Suprapubic skin (tissue), 4 donors: ENCODE measurements at regions not wholly inside any gene's neighbourhood (a gene's known extent, or its start where the extent isn't known, plus 50 kb on each side); places are given as distances from the start of the nearest gene placed in this dataset.

ENCODE experiments used
- DNase-seq, 2 donors: peaks; one replicate each; pipeline ENCODE4 v3.0.0-alpha.2; 2019; ENCODE audit warnings: low spot score in 2 of 2
- H3K27ac ChIP-seq: fragments of 200-600 bp; sonication (generic); one replicate; pipeline ENCODE4 v1.5.1; 2019
- H3K27me3 ChIP-seq: fragments of 200-600 bp; sonication (generic); one replicate; pipeline ENCODE4 v1.5.1; 2019
- H3K36me3 ChIP-seq: fragments of 200-600 bp; sonication (generic); one replicate; pipeline ENCODE4 v1.5.1; 2019
- H3K4me1 ChIP-seq: fragments of 200-600 bp; sonication (generic); one replicate; pipeline ENCODE4 v1.5.1; 2019
- H3K4me3 ChIP-seq: fragments of 200-600 bp; sonication (generic); one replicate; pipeline ENCODE4 v1.5.1; 2019; ENCODE audit warnings: mild to moderate bottlenecking
- H3K9me3 ChIP-seq: fragments of 200-600 bp; sonication (generic); one replicate; pipeline ENCODE4 v1.5.1; 2019
- CTCF ChIP-seq, 2 donors: fragments of 200-600 bp in 1 of 2; fragments of 450-650 bp in 1 of 2; sonication (generic) in 1 of 2; IDR thresholded peaks; one replicate each; pipeline ENCODE4 v1.5.1; 2016 to 2019; ENCODE audit warnings: antibody characterized with exemption in 2 of 2, mild to moderate bottlenecking in 1 of 2, moderate library complexity in 1 of 2
- EP300 ChIP-seq: sonication (generic); formaldehyde crosslinking; IDR thresholded peaks from one replicate; pipeline ENCODE4 v1.6.1; 2017; ENCODE audit warnings: antibody characterized with exemption
- POLR2A ChIP-seq, 2 donors: fragments of 450-650 bp; IDR thresholded peaks; one replicate each; pipeline ENCODE4 v1.6.1; 2017; ENCODE audit warnings: antibody characterized with exemption in 2 of 2, mild to moderate bottlenecking in 2 of 2, moderate library complexity in 2 of 2
- POLR2AphosphoS5 ChIP-seq, 3 donors: sonication (generic); formaldehyde crosslinking; IDR thresholded peaks; one replicate each; pipeline ENCODE4 v1.6.1; 2017; ENCODE audit warnings: antibody characterized with exemption in 3 of 3
- WGBS: methylation state at CpG from one replicate; pipeline ENCODE4 v1.1.5; 2018; 5-methylcytosine and 5-hydroxymethylcytosine counted together

- no peak for DNase-seq
- Histone ChIP-seq H3K27me3 (no peaks in the 10 kb centered on the region), H3K36me3 (no peaks in the 10 kb centered on the region), H3K4me1 (no peaks in the 10 kb centered on the region), H3K9me3 (no peaks in the 10 kb centered on the region), H3K27ac (no peak overlapping the region), H3K4me3 (no peak overlapping the region)
- 84% methylated on average over 5 of the region's 5 CpGs for WGBS
- no peak for TF ChIP-seq POLR2A (IDR thresholded peaks at IDR 0.05)
- no peak for TF ChIP-seq CTCF (IDR thresholded peaks at IDR 0.05)
These were observed 1092.3 kb downstream of the AACS start for GRCh38 chr12:126157575-126157966.

- no peak for DNase-seq
- Histone ChIP-seq H3K9me3 (no peaks in the 10 kb centered on the region), H3K4me3 (no peak overlapping the region), H3K4me1 (no peaks in the 10 kb centered on the region), H3K36me3 (no peaks in the 10 kb centered on the region), H3K27me3 (no peaks in the 10 kb centered on the region), H3K27ac (no peak overlapping the region)
- 69% methylated on average over 5 of the region's 5 CpGs for whole genome bisulfite sequencing
- TF ChIP-seq POLR2A (IDR thresholded peaks at IDR 0.05): no peak
- TF ChIP-seq EP300: no peak
- no peak for TF ChIP-seq CTCF (IDR thresholded peaks at IDR 0.05)
- no peak for TF ChIP-seq POLR2AphosphoS5 (IDR thresholded peaks at IDR 0.05)
These were observed 1093.9 kb downstream of the AACS start for GRCh38 chr12:126159139-126159538.

- H3K4me1 ChIP-seq: no peaks in the 10 kb centered on the region
- no peak overlapping the region for H3K27ac ChIP-seq
- H3K27me3 ChIP-seq: no peaks in the 10 kb centered on the region
- no peaks in the 10 kb centered on the region for H3K9me3 ChIP-seq
- H3K4me3 ChIP-seq: no peak overlapping the region
- no peak for TF ChIP-seq POLR2AphosphoS5 (IDR thresholded peaks at IDR 0.05)
- no peak for TF ChIP-seq CTCF (IDR thresholded peaks at IDR 0.05)
- TF ChIP-seq POLR2A (IDR thresholded peaks at IDR 0.05): no peak
- TF ChIP-seq EP300: no peak
- DNase-seq: no peak
- WGBS: 20% methylated on average over 1 of the region's 1 CpG
- H3K36me3 ChIP-seq: no peaks in the 10 kb centered on the region
These were observed 1095.7 kb downstream of the AACS start for GRCh38 chr12:126160912-126161311.

- WGBS: 91% methylated on average over 8 of the region's 8 CpGs
These were observed 1098.7 kb downstream of the AACS start for GRCh38 chr12:126163984-126164383.

GRCh38 chr12:126171937-126172559 is 1106.8 kb downstream of the AACS start:
- Histone ChIP-seq H3K36me3 (no peaks in the 10 kb centered on the region), H3K27me3 (no peaks in the 10 kb centered on the region), H3K4me3 (no peak overlapping the region), H3K9me3 (peaks cover 4% of the 10 kb centered on the region), H3K4me1 (no peaks in the 10 kb centered on the region), H3K27ac (no peak overlapping the region)
- WGBS: 92% methylated on average over 5 of the region's 5 CpGs
- no peak for DNase-seq
- TF ChIP-seq CTCF (IDR thresholded peaks at IDR 0.05) (no peak), EP300 (no peak), POLR2AphosphoS5 (IDR thresholded peaks at IDR 0.05) (no peak), POLR2A (IDR thresholded peaks at IDR 0.05) (no peak)

More at GRCh38 chr12:126163984-126164383, 1098.7 kb downstream of the AACS start:
- Histone ChIP-seq H3K27ac (no peak overlapping the region), H3K36me3 (no peaks in the 10 kb centered on the region), H3K4me3 (no peak overlapping the region), H3K9me3 (no peaks in the 10 kb centered on the region), H3K4me1 (no peaks in the 10 kb centered on the region), H3K27me3 (no peaks in the 10 kb centered on the region)
- no peak for DNase-seq
- TF ChIP-seq POLR2AphosphoS5 (IDR thresholded peaks at IDR 0.05): no peak
- no peak for TF ChIP-seq CTCF (IDR thresholded peaks at IDR 0.05)
- TF ChIP-seq EP300: no peak
- TF ChIP-seq POLR2A (IDR thresholded peaks at IDR 0.05): no peak
